GM23338 (cell line): ENCODE measurements at regions not wholly inside any gene's neighbourhood (a gene's known extent, or its start where the extent isn't known, plus 50 kb on each side); places are given as distances from the start of the nearest gene placed in this dataset.

Experiments
- ATAC-seq: fragments of 200-7000 bp; cut with Tn5 transposase; 3 replicates; pipeline ENCODE4 v1.9.1; 2020
- DNase-seq: peaks from one replicate; pipeline ENCODE4 v3.0.0-alpha.2; 2015; ENCODE audit warnings: low spot score
- H2AFZ ChIP-seq: fragments of 200-600 bp; sonication (generic); 2 replicates; pipeline ENCODE4 v1.8.0; 2016; ENCODE audit warnings: antibody characterized with exemption, mild to moderate bottlenecking, moderate library complexity
- H3F3A ChIP-seq: fragments of 200-600 bp; sonication (generic); replicated peaks from 2 replicates; pipeline ENCODE4 v1.8.0; 2017; ENCODE audit warnings: antibody characterized with exemption, mixed run types, low read depth
- H3K27ac ChIP-seq: fragments of 200-600 bp; sonication (generic); 2 replicates; pipeline ENCODE4 v1.6.1; 2016; ENCODE audit warnings: low read depth
- H3K27me3 ChIP-seq: fragments of 200-600 bp; sonication (generic); 2 replicates; pipeline ENCODE4 v1.8.0; 2016; ENCODE audit warnings: mild to moderate bottlenecking, mixed run types, moderate library complexity; ENCODE audit not compliant: insufficient read depth
- H3K36me3 ChIP-seq: fragments of 200-600 bp; sonication (generic); 2 replicates; pipeline ENCODE4 v1.8.0; 2016; ENCODE audit warnings: mild to moderate bottlenecking; ENCODE audit not compliant: insufficient read depth
- H3K4me1 ChIP-seq: fragments of 200-600 bp; sonication (generic); 2 replicates; pipeline ENCODE4 v1.8.0; 2016; ENCODE audit warnings: mild to moderate bottlenecking, moderate library complexity; ENCODE audit not compliant: insufficient read depth
- H3K4me2 ChIP-seq: fragments of 200-600 bp; sonication (generic); 2 replicates; pipeline ENCODE4 v1.7.1; 2017; ENCODE audit warnings: mixed run types
- H3K4me3 ChIP-seq: fragments of 200-600 bp; sonication (generic); 2 replicates; pipeline ENCODE4 v1.6.1; 2016; ENCODE audit warnings: mixed run types
- H3K79me2 ChIP-seq: fragments of 200-600 bp; sonication (generic); replicated peaks from 2 replicates; pipeline ENCODE4 v1.8.0; 2017; ENCODE audit warnings: mild to moderate bottlenecking; ENCODE audit not compliant: insufficient read depth
- H3K9me2 ChIP-seq: fragments of 200-600 bp; sonication (generic); 2 replicates; pipeline ENCODE4 v1.8.0; 2017; ENCODE audit not compliant: insufficient read depth
- H4K20me1 ChIP-seq: fragments of 200-600 bp; sonication (generic); replicated peaks from 2 replicates; pipeline ENCODE4 v1.8.0; 2017; ENCODE audit warnings: mild to moderate bottlenecking; ENCODE audit not compliant: insufficient read depth
- H3K27ac Mint-ChIP-seq: 2 replicates; pipeline ENCODE4 v1.8.0; 2020; ENCODE audit warnings: inconsistent platforms, mild to moderate bottlenecking, moderate library complexity, mixed read lengths
- H3K27me3 Mint-ChIP-seq: 3 replicates; pipeline ENCODE4 v1.8.0; 2022; ENCODE audit warnings: low read depth, mild to moderate bottlenecking, moderate library complexity, mixed read lengths, inconsistent platforms; ENCODE audit not compliant: insufficient read depth, poor library complexity
- H3K36me3 Mint-ChIP-seq: 3 replicates; pipeline ENCODE4 v1.8.0; 2021; ENCODE audit warnings: low read depth, mild to moderate bottlenecking, inconsistent platforms, moderate library complexity, mixed read lengths
- H3K4me1 Mint-ChIP-seq: 3 replicates; pipeline ENCODE4 v1.8.0; 2020; ENCODE audit warnings: mild to moderate bottlenecking, inconsistent platforms, mixed read lengths
- H3K4me3 Mint-ChIP-seq: 3 replicates; pipeline ENCODE4 v1.8.0; 2021; ENCODE audit warnings: moderate library complexity, mild to moderate bottlenecking, inconsistent platforms, mixed read lengths
- H3K9me3 Mint-ChIP-seq: 3 replicates; pipeline ENCODE4 v1.8.0; 2020; ENCODE audit warnings: moderate library complexity, mild to moderate bottlenecking, inconsistent platforms, mixed read lengths
- CTCF ChIP-seq, 2 experiments: fragments of 200-600 bp in 1 of 2; sonication (generic) in 1 of 2; conservative IDR thresholded peaks; 2 replicates each; pipeline versions ENCODE4 v1.5.1 to v1.6.1; 2016 to 2017; ENCODE audit warnings: antibody characterized with exemption in 2 of 2, low read depth in 2 of 2, mild to moderate bottlenecking in 2 of 2, moderate library complexity in 1 of 2
- EZH2 ChIP-seq: fragments of 200-600 bp; sonication (generic); IDR thresholded peaks from one replicate; pipeline ENCODE4 v1.8.0; 2017; ENCODE audit warnings: antibody characterized with exemption, mild to moderate bottlenecking, low read depth; ENCODE audit not compliant: unreplicated experiment
- EZH2phosphoT487 ChIP-seq: fragments of 200-600 bp; sonication (generic); IDR thresholded peaks from one replicate; pipeline ENCODE4 v1.8.1; 2018; ENCODE audit warnings: antibody characterized with exemption; ENCODE audit not compliant: unreplicated experiment
- JUNB ChIP-seq: IDR thresholded peaks from one replicate; pipeline ENCODE4 v1.6.1; 2016; ENCODE audit warnings: antibody characterized with exemption; ENCODE audit not compliant: unreplicated experiment
- NANOG ChIP-seq: IDR thresholded peaks from 2 replicates; pipeline ENCODE4 v1.6.1; 2016; ENCODE audit warnings: antibody characterized with exemption, borderline replicate concordance
- POLR2AphosphoS5 ChIP-seq: IDR thresholded peaks from 2 replicates; pipeline ENCODE4 v1.6.1; 2016; ENCODE audit warnings: antibody characterized with exemption, low read depth
- STAT1 ChIP-seq: IDR thresholded peaks from one replicate; pipeline ENCODE4 v1.6.1; 2016; ENCODE audit warnings: antibody characterized with exemption; ENCODE audit not compliant: unreplicated experiment
- ZNF331 ChIP-seq: fragments of 250-450 bp; sonication (Bioruptor Pico); IDR thresholded peaks from 2 replicates; pipeline ENCODE4 v1.5.0; 2020; ENCODE audit warnings: low read depth, mild to moderate bottlenecking, moderate library complexity
- TF ChIP-seq, protein P1 (sequence below): fragments of 250-450 bp; sonication (Bioruptor Pico); IDR thresholded peaks from 2 replicates; pipeline ENCODE4 v1.5.0; 2020; ENCODE audit warnings: mild to moderate bottlenecking, moderate library complexity

DNA sequence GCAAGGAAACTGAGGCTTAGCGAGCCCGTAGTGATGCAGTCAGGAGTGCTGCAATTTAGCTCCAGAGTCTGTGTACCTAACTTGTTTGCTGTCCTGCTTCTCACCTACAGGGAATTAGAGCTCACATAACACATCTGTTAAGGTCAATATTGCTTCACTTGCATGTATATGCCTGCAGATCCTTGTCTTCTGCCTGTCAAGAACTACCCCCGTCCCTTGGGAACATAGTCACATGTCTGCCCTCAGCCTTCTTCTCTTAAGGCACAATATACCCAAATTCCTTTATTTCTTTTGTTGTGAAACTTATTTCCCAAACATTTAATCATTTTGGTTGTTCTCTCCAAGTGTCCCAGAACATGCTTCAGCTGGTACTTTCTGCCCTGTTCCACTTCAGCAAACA lies 103.3 kb upstream of the LEF1 start:
- H2AFZ ChIP-seq, result no peak overlapping the region
- no peaks in the 10 kb centered on the region for H3K9me3 Mint-ChIP-seq
- H3K4me1 Mint-ChIP-seq, result no peaks in the 10 kb centered on the region
- H3F3A ChIP-seq, result no peaks in the 10 kb centered on the region
- no peaks in the 10 kb centered on the region for H3K27me3 ChIP-seq
- H4K20me1 ChIP-seq, result no peaks in the 10 kb centered on the region; the same call in 1 of the 2 replicates
- no peaks in the 10 kb centered on the region for H3K36me3 Mint-ChIP-seq
- no peaks in the 10 kb centered on the region for H3K9me2 ChIP-seq
- TF ChIP-seq CTCF (conservative IDR thresholded peaks at IDR 0.05; ENCODE audit: low read depth in 2 of 2) (no peak), NANOG (no peak), ZNF331 (CRISPR knock-in tag) (no peak), JUNB (no peak), STAT1 (no peak), POLR2AphosphoS5 (no peak), EZH2 (no peak), EZH2phosphoT487 (no peak)
- TF ChIP-seq, protein P1, sequence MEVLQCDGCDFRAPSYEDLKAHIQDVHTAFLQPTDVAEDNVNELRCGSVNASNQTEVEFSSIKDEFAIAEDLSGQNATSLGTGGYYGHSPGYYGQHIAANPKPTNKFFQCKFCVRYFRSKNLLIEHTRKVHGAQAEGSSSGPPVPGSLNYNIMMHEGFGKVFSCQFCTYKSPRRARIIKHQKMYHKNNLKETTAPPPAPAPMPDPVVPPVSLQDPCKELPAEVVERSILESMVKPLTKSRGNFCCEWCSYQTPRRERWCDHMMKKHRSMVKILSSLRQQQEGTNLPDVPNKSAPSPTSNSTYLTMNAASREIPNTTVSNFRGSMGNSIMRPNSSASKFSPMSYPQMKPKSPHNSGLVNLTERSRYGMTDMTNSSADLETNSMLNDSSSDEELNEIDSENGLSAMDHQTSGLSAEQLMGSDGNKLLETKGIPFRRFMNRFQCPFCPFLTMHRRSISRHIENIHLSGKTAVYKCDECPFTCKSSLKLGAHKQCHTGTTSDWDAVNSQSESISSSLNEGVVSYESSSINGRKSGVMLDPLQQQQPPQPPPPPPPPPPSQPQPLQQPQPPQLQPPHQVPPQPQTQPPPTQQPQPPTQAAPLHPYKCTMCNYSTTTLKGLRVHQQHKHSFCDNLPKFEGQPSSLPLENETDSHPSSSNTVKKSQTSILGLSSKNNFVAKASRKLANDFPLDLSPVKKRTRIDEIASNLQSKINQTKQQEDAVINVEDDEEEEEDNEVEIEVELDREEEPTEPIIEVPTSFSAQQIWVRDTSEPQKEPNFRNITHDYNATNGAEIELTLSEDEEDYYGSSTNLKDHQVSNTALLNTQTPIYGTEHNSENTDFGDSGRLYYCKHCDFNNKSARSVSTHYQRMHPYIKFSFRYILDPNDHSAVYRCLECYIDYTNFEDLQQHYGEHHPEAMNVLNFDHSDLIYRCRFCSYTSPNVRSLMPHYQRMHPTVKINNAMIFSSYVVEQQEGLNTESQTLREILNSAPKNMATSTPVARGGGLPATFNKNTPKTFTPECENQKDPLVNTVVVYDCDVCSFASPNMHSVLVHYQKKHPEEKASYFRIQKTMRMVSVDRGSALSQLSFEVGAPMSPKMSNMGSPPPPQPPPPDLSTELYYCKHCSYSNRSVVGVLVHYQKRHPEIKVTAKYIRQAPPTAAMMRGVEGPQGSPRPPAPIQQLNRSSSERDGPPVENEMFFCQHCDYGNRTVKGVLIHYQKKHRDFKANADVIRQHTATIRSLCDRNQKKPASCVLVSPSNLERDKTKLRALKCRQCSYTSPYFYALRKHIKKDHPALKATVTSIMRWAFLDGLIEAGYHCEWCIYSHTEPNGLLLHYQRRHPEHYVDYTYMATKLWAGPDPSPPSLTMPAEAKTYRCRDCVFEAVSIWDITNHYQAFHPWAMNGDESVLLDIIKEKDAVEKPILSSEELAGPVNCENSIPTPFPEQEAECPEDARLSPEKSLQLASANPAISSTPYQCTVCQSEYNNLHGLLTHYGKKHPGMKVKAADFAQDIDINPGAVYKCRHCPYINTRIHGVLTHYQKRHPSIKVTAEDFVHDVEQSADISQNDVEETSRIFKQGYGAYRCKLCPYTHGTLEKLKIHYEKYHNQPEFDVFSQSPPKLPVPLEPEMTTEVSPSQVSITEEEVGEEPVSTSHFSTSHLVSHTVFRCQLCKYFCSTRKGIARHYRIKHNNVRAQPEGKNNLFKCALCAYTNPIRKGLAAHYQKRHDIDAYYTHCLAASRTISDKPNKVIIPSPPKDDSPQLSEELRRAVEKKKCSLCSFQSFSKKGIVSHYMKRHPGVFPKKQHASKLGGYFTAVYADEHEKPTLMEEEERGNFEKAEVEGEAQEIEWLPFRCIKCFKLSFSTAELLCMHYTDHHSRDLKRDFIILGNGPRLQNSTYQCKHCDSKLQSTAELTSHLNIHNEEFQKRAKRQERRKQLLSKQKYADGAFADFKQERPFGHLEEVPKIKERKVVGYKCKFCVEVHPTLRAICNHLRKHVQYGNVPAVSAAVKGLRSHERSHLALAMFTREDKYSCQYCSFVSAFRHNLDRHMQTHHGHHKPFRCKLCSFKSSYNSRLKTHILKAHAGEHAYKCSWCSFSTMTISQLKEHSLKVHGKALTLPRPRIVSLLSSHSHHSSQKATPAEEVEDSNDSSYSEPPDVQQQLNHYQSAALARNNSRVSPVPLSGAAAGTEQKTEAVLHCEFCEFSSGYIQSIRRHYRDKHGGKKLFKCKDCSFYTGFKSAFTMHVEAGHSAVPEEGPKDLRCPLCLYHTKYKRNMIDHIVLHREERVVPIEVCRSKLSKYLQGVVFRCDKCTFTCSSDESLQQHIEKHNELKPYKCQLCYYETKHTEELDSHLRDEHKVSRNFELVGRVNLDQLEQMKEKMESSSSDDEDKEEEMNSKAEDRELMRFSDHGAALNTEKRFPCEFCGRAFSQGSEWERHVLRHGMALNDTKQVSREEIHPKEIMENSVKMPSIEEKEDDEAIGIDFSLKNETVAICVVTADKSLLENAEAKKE (CRISPR knock-in tag), result no peak
- no peaks in the 10 kb centered on the region for H3K36me3 ChIP-seq
- H3K27ac ChIP-seq, result no peak overlapping the region
- no peak for ATAC-seq
- no peaks in the 10 kb centered on the region for H3K79me2 ChIP-seq
- H3K27me3 Mint-ChIP-seq, result no peaks in the 10 kb centered on the region
- no peak for DNase-seq
- no peak overlapping the region for H3K4me3 ChIP-seq
- no peak overlapping the region for H3K27ac Mint-ChIP-seq
- no peak overlapping the region for H3K4me3 Mint-ChIP-seq
- no peak overlapping the region for H3K4me2 ChIP-seq
- H3K4me1 ChIP-seq, result no peaks in the 10 kb centered on the region
